MCF 10A (cell line): ENCODE measurements at regions not wholly inside any gene's neighbourhood (a gene's known extent, or its start where the extent isn't known, plus 50 kb on each side); places are given as distances from the start of the nearest gene placed in this dataset.

ENCODE experiments used
- BruUV-seq: library from RNA; stranded (reverse); fragments of 400-500 nt; replicated peaks from 2 replicates; lab custom pipeline; 2021; lab: Mats Ljungman, UMichigan
- CTCF ChIA-PET: fragments of 300-600 bp; sonication (Branson Sonifier 250); formaldehyde crosslinking; extraction: SDS; loops from one replicate; lab custom pipeline; 2021; ENCODE audit warnings: antibody characterized with exemption, inconsistent platforms; lab: Yijun Ruan, JAX
- POLR2A ChIA-PET: fragments of 300-600, 350-650 bp; sonication (Branson Sonifier 250); formaldehyde crosslinking; extraction: SDS; loops from one replicate; lab custom pipeline; 2020; ENCODE audit warnings: antibody characterized with exemption, inconsistent platforms; lab: Yijun Ruan, JAX
- DNase-seq: peaks from one replicate; pipeline ENCODE4 v3.0.0-alpha.2; 2018; ENCODE audit not compliant: unreplicated experiment
- H3K27ac Mint-ChIP-seq: one replicate; pipeline ENCODE4 v1.8.0; 2022; ENCODE audit warnings: mild to moderate bottlenecking, low read depth, mixed read lengths; ENCODE audit not compliant: unreplicated experiment
- H3K27me3 Mint-ChIP-seq: one replicate; pipeline ENCODE4 v1.8.0; 2022; ENCODE audit warnings: mixed read lengths; ENCODE audit not compliant: insufficient read depth, unreplicated experiment
- H3K36me3 Mint-ChIP-seq: one replicate; pipeline ENCODE4 v1.8.0; 2022; ENCODE audit warnings: mild to moderate bottlenecking, moderate library complexity, mixed read lengths; ENCODE audit not compliant: insufficient read depth, unreplicated experiment
- H3K4me1 Mint-ChIP-seq: one replicate; pipeline ENCODE4 v1.8.0; 2022; ENCODE audit warnings: mixed read lengths; ENCODE audit not compliant: insufficient read depth, unreplicated experiment
- H3K4me3 Mint-ChIP-seq: one replicate; pipeline ENCODE4 v1.8.0; 2022; ENCODE audit warnings: mild to moderate bottlenecking, moderate library complexity, mixed read lengths; ENCODE audit not compliant: unreplicated experiment
- H3K9me3 Mint-ChIP-seq: one replicate; pipeline ENCODE4 v1.8.0; 2022; ENCODE audit warnings: mixed read lengths; ENCODE audit not compliant: unreplicated experiment
- CTCF ChIP-seq: fragments of 200-600 bp; IDR thresholded peaks from one replicate; pipeline ENCODE4 v1.8.0; 2022; ENCODE audit warnings: antibody characterized with exemption, mild to moderate bottlenecking; ENCODE audit not compliant: unreplicated experiment
- intact Hi-C: fragments of 100-400 bp; cut with micrococcal nuclease; formaldehyde crosslinking; loops from 2 replicates; pipeline ENCODE4 v1.14.1; 2022

GRCh38 chr5:57594436-57594835, 111.8 kb upstream of the ACTBL2 start:
- intact Hi-C loops = no loop called here
- no TSS peak for BruUV-seq
- Mint-ChIP-seq H3K27me3 (no peaks in the 10 kb centered on the region), H3K36me3 (no peaks in the 10 kb centered on the region), H3K4me3 (no peak overlapping the region), H3K4me1 (peaks cover 6% of the 10 kb centered on the region), H3K9me3 (no peaks in the 10 kb centered on the region), H3K27ac (no peak overlapping the region)
- no peak for TF ChIP-seq CTCF
- DNase-seq = no peak
- POLR2A ChIA-PET = no interaction called here
- CTCF ChIA-PET = interaction anchor here (0.9 kb wide), 1 partner anchor 296 kb away, joined by 4 read pairs; no protein-coding TSS in a partner anchor

- DNase-seq = no peak
- Mint-ChIP-seq H3K27ac (no peak overlapping the region), H3K36me3 (peaks cover 4% of the 10 kb centered on the region), H3K27me3 (no peaks in the 10 kb centered on the region), H3K4me1 (no peaks in the 10 kb centered on the region), H3K9me3 (no peaks in the 10 kb centered on the region), H3K4me3 (no peak overlapping the region)
- POLR2A ChIA-PET = no interaction called here
- intact Hi-C loops = no loop called here
- TF ChIP-seq CTCF = no peak
- CTCF ChIA-PET = interaction anchor here (0.6 to 1.8 kb wide), 2 partner anchors 11 to 58 kb away, joined by 3 to 4 read pairs; no protein-coding TSS in a partner anchor
- BruUV-seq = no TSS peak
Observed at GRCh38 chr5:57592236-57592635, 109.6 kb upstream of the ACTBL2 start.

GRCh38 chr5:57586649-57587048, 104.0 kb upstream of the ACTBL2 start:
- ChIA-PET CTCF (no interaction called here), POLR2A (no interaction called here)
- Mint-ChIP-seq H3K4me1 (no peaks in the 10 kb centered on the region), H3K27me3 (peaks cover 15% of the 10 kb centered on the region), H3K36me3 (peaks cover 6% of the 10 kb centered on the region), H3K9me3 (peaks cover 8% of the 10 kb centered on the region), H3K4me3 (no peak overlapping the region), H3K27ac (no peak overlapping the region)
- intact Hi-C loops = no loop called here
- TF ChIP-seq CTCF = no peak
- BruUV-seq = no TSS peak
- DNase-seq = no peak

- Mint-ChIP-seq H3K4me1 (no peaks in the 10 kb centered on the region), H3K4me3 (no peak overlapping the region), H3K27ac (no peak overlapping the region), H3K9me3 (peaks cover 8% of the 10 kb centered on the region), H3K27me3 (peaks cover 15% of the 10 kb centered on the region), H3K36me3 (peaks cover 6% of the 10 kb centered on the region)
- ChIA-PET POLR2A (no interaction called here), CTCF (interaction anchor here (3.0 kb wide), 1 partner anchor 67 kb away, joined by 12 read pairs; no protein-coding TSS in a partner anchor)
- TF ChIP-seq CTCF = no peak
- BruUV-seq = no TSS peak
- intact Hi-C loops = no loop called here
- no peak for DNase-seq
Observed at GRCh38 chr5:57582578-57583070, 100.0 kb upstream of the ACTBL2 start.
